Esophagus squamous epithelium (tissue), 5 donors: ENCODE measurements at regions not wholly inside any gene's neighbourhood (a gene's known extent, or its start where the extent isn't known, plus 50 kb on each side); places are given as distances from the start of the nearest gene placed in this dataset.

Source experiments
- DNase-seq: peaks from one replicate; lab custom pipeline; 2025; lab: John Stamatoyannopoulos, UW
- H3K27ac ChIP-seq, 4 donors: fragments of 200-600 bp; sonication (generic); one replicate each; pipeline ENCODE4 v1.5.1; 2016 to 2019; ENCODE audit warnings: mild to moderate bottlenecking in 1 of 4
- H3K27me3 ChIP-seq, 4 donors: fragments of 200-600 bp; sonication (generic); 1 replicate in 3 of 4; 2 replicates in 1 of 4; pipeline versions ENCODE4 v1.5.1 to v1.6.0; 2017 to 2021; ENCODE audit warnings: antibody characterized with exemption in 1 of 4
- H3K36me3 ChIP-seq, 3 donors: fragments of 200-600 bp; sonication (generic); one replicate each; pipeline ENCODE4 v1.5.1; 2016 to 2019
- H3K4me1 ChIP-seq, 3 donors: fragments of 200-600 bp; sonication (generic); one replicate each; pipeline ENCODE4 v1.5.1; 2017 to 2019
- H3K4me3 ChIP-seq, 4 donors: fragments of 200-600 bp; sonication (generic); 1 replicate in 3 of 4; 2 replicates in 1 of 4; pipeline ENCODE4 v1.5.1; 2016 to 2019; ENCODE audit warnings: mild to moderate bottlenecking in 2 of 4, moderate library complexity in 1 of 4
- H3K9me3 ChIP-seq, 3 donors: fragments of 200-600 bp; sonication (generic); one replicate each; pipeline ENCODE4 v1.5.1; 2016 to 2019
- POLR2A ChIP-seq, 4 donors: fragments of 450-650 bp; IDR thresholded peaks; one replicate each; pipeline ENCODE4 v1.6.1; 2017; ENCODE audit warnings: antibody characterized with exemption in 4 of 4, mild to moderate bottlenecking in 4 of 4, moderate library complexity in 3 of 4
- WGBS, 2 donors: methylation state at CpG; one replicate each; pipeline ENCODE4 v1.1.5; 2018; 5-methylcytosine and 5-hydroxymethylcytosine counted together
- intact Hi-C: fragments of 100-400 bp; cut with DNase I; formaldehyde crosslinking; loops from one replicate; pipeline ENCODE4 v1.15.0; 2022
- TF ChIP-seq, protein P1 (sequence below), 6 experiments: fragments of 450-650 bp in 4 of 6; fragments of 200-600 bp in 2 of 6; sonication (generic) in 2 of 6; IDR thresholded peaks; one replicate each; pipeline ENCODE4 v1.5.1; 2016 to 2019; ENCODE audit warnings: antibody characterized with exemption in 6 of 6, mild to moderate bottlenecking in 4 of 6, moderate library complexity in 4 of 6
- donor health status: DM: yes; HTN: yes; CAD: no.

DNA sequence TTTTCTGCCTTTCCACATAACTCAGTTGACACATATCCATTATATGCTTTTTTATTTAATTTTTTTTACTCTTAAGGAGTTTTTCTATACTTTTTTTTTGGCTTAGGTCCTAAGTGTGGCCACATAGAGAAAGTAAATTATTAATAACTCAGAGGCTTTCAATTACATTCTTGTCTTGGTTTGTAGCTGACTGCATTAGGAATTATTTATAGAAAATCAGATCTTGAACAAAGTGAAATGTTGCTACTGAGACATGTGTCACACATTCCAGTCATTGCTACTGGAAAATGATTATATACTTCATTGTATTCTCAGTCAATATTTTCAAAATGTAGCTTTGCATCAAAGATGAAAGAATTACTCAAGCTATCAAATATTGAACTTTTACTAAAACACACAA, 1277.9 kb downstream of the CDY2B start:
- H3K9me3 ChIP-seq = no peaks in the 10 kb centered on the region
- no peaks in the 10 kb centered on the region for H3K4me1 ChIP-seq
- H3K4me3 ChIP-seq = no peak overlapping the region
- intact Hi-C loops = no loop called here
- DNase-seq = no peak
- no peaks in the 10 kb centered on the region for H3K36me3 ChIP-seq
- TF ChIP-seq, protein P1, sequence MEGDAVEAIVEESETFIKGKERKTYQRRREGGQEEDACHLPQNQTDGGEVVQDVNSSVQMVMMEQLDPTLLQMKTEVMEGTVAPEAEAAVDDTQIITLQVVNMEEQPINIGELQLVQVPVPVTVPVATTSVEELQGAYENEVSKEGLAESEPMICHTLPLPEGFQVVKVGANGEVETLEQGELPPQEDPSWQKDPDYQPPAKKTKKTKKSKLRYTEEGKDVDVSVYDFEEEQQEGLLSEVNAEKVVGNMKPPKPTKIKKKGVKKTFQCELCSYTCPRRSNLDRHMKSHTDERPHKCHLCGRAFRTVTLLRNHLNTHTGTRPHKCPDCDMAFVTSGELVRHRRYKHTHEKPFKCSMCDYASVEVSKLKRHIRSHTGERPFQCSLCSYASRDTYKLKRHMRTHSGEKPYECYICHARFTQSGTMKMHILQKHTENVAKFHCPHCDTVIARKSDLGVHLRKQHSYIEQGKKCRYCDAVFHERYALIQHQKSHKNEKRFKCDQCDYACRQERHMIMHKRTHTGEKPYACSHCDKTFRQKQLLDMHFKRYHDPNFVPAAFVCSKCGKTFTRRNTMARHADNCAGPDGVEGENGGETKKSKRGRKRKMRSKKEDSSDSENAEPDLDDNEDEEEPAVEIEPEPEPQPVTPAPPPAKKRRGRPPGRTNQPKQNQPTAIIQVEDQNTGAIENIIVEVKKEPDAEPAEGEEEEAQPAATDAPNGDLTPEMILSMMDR (IDR thresholded peaks at IDR 0.05) = no peak
- no peak for TF ChIP-seq POLR2A (IDR thresholded peaks at IDR 0.05)
- H3K27me3 ChIP-seq = no peaks in the 10 kb centered on the region
- H3K27ac ChIP-seq = no peak overlapping the region

DNA sequence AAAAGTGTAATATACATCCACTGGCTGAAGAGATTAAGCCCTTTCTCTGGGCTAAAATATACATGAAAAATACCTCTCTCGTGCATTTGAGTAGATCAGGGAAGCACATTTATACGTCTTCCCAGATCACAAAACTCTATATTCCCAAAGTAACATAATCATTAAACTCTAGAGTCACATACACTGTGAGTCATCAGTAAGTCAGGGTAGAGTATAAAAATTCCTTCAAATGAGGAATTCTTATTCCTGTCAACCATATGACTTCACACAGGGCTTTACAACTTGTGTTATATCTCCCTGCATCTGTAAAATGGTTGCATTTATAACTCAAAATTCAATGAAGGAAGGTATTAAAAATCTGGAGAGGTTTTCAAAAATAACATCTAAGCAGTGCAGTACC, 1278.4 kb downstream of the CDY2B start:
- intact Hi-C loops = no loop called here
- Histone ChIP-seq H3K27me3 (no peaks in the 10 kb centered on the region), H3K4me1 (no peaks in the 10 kb centered on the region), H3K36me3 (no peaks in the 10 kb centered on the region), H3K9me3 (no peaks in the 10 kb centered on the region), H3K4me3 (no peak overlapping the region), H3K27ac (no peak overlapping the region)
- DNase-seq = no peak
- TF ChIP-seq POLR2A (IDR thresholded peaks at IDR 0.05) = no peak
- TF ChIP-seq, protein P1 (IDR thresholded peaks at IDR 0.05) = no peak
- WGBS, 2 donors = 87% methylated on average over 2 of the region's 2 CpGs; no CpG with 5 or more reads in 1 of the 2 donors

DNA sequence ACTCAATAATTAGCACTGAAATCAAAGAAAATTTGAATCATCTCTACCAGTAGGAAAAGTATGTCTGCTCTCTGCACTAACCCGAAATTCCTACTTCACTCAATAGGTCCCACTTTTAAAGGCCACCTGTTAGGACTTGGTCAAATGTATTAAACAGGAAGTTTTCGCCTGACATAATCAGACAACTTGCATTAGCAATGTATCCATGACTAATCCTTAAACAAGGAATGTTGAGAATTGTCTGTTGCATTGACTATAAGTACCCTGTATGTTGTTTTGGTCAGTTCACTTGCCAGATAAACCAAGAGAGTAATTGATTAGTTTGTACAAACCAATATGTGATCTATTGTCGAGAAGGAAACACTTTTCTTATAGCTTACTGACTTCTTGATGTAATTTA, 1308.0 kb downstream of the CDY2B start:
- intact Hi-C loops = no loop called here
- no peaks in the 10 kb centered on the region for H3K4me1 ChIP-seq
- 72% methylated on average over 3 of the region's 3 CpGs; no CpG with 5 or more reads in 1 of the 2 donors for WGBS, 2 donors
- H3K36me3 ChIP-seq = no peaks in the 10 kb centered on the region
- H3K27me3 ChIP-seq = no peaks in the 10 kb centered on the region
- H3K4me3 ChIP-seq = no peak overlapping the region
- TF ChIP-seq POLR2A (IDR thresholded peaks at IDR 0.05) = no peak
- TF ChIP-seq, protein P1 (IDR thresholded peaks at IDR 0.05) = no peak
- no peak overlapping the region for H3K27ac ChIP-seq
- no peak for DNase-seq
- H3K9me3 ChIP-seq = no peaks in the 10 kb centered on the region

DNA sequence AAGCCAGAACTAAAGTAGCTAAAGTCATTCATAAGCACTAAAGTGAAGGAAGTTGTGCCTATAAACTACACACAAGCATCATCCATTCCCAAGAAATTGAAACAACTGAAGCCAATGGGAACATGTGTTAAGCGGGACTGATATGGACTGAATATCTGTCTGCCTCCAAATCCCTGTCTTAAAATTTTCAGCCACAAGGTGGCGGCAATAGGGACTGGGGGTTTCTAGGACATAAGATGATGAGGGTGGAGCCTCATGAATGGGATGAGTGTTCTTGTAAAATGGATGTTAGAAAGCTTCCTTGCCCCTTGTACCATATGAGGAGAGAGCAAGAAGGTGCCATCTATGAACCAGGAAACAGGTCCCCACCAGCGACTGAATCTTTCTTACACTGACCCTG, 1317.5 kb downstream of the CDY2B start:
- H3K27me3 ChIP-seq = no peaks in the 10 kb centered on the region
- no peak overlapping the region for H3K4me3 ChIP-seq
- H3K36me3 ChIP-seq = no peaks in the 10 kb centered on the region
- H3K27ac ChIP-seq = no peak overlapping the region
- intact Hi-C loops = no loop called here
- 63% methylated on average over 3 of the region's 3 CpGs; no CpG with 5 or more reads in 1 of the 2 donors for WGBS, 2 donors
- no peaks in the 10 kb centered on the region for H3K4me1 ChIP-seq
- TF ChIP-seq POLR2A (IDR thresholded peaks at IDR 0.05) = no peak
- TF ChIP-seq, protein P1 (IDR thresholded peaks at IDR 0.05) = peak in 1 of 6 experiments; percentile 14
- no peaks in the 10 kb centered on the region for H3K9me3 ChIP-seq
- DNase-seq = no peak

DNA sequence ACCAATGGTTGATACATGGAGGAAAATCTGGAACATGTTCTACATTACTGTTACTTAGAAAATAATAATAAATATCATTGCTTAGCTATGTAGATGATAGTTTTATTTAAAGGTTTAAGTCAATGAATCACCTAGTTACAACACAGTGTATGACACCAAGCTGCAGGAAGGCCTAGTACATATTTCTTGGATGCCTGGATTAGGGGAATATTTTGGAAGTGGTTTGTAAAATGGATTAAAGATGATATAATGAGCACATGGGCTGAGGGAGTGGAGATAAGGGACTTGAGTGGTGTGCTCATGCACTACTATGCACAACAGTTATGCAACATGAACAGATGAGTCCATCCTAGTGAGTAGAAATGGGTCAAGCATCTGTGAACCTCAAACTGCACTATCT, 1358.0 kb downstream of the CDY2B start:
- no peaks in the 10 kb centered on the region for H3K4me1 ChIP-seq
- no peaks in the 10 kb centered on the region for H3K36me3 ChIP-seq
- no peak overlapping the region for H3K4me3 ChIP-seq
- no peaks in the 10 kb centered on the region for H3K9me3 ChIP-seq
- intact Hi-C loops = no loop called here
- no peak overlapping the region for H3K27ac ChIP-seq
- no peak for DNase-seq
- no peak for TF ChIP-seq POLR2A (IDR thresholded peaks at IDR 0.05)
- TF ChIP-seq, protein P1 (IDR thresholded peaks at IDR 0.05) = no peak
- H3K27me3 ChIP-seq = no peaks in the 10 kb centered on the region
